Stimulated activated CD8-positive, alpha-beta memory T cell treated with anti-CD3 and anti-CD28 coated beads, Interleukin-4, amount 100 ng/mL, for 1 hour (primary cell): ENCODE measurements at regions not wholly inside any gene's neighbourhood (a gene's known extent, or its start where the extent isn't known, plus 50 kb on each side); places are given as distances from the start of the nearest gene placed in this dataset.

ENCODE experiments used
- DNase-seq, 2 donors: peaks; one replicate each; pipeline ENCODE4 v3.0.0-alpha.2; 2020; ENCODE audit warnings: low read depth in 2 of 2, low spot score in 1 of 2

- DNase-seq = no peak
These were observed 72.3 kb upstream of the MGMT start for GRCh38 chr10:129394518-129395328.

- no peak for DNase-seq
These were observed 70.9 kb upstream of the MGMT start for GRCh38 chr10:129396021-129396722.

GRCh38 chr10:129397198-129397974 is 69.7 kb upstream of the MGMT start:
- DNase-seq = no peak

GRCh38 chr10:129398711-129399141 is 68.3 kb upstream of the MGMT start:
- no peak for DNase-seq

GRCh38 chr10:129400426-129400825 is 66.6 kb upstream of the MGMT start:
- no peak for DNase-seq

- no peak for DNase-seq
These were observed 64.6 kb upstream of the MGMT start for GRCh38 chr10:129402459-129402858.

- no peak for DNase-seq
These were observed 63.0 kb upstream of the MGMT start for GRCh38 chr10:129404091-129404490.

- no peak for DNase-seq
These were observed 61.7 kb upstream of the MGMT start for GRCh38 chr10:129405389-129405788.

GRCh38 chr10:129410688-129411392 is 56.2 kb upstream of the MGMT start:
- DNase-seq = no peak

- DNase-seq = no peak
These were observed 55.7 kb upstream of the MGMT start for GRCh38 chr10:129411393-129411705.

GRCh38 chr10:129411772-129412171 is 55.3 kb upstream of the MGMT start:
- DNase-seq = no peak

- DNase-seq = no peak
These were observed 54.0 kb upstream of the MGMT start for GRCh38 chr10:129413024-129413423.

- DNase-seq = no peak
These were observed 51.6 kb upstream of the MGMT start for GRCh38 chr10:129415215-129416140.

GRCh38 chr10:129416155-129416554 is 50.9 kb upstream of the MGMT start:
- DNase-seq = no peak

- DNase-seq = no peak
These were observed 49.9 kb upstream of the MGMT start for GRCh38 chr10:129416956-129417765.
